ENCODE measurements at regions not wholly inside any gene's neighbourhood (a gene's known extent, or its start where the extent isn't known, plus 50 kb on each side); places are given as distances from the start of the nearest gene placed in this dataset.
A peak's percentile ranks its signal among the peaks of the same experiment; 100 is the strongest.

GRCh38 chr5:38029397-38030065 is 189.7 kb upstream of the GDNF start:
- Histone ChIP-seq H3K4me3 (replicated peaks in 1 of 2; ENCODE audit: low read depth in 1 of 2, low read length in 2 of 2) (no peak overlapping the region), H3K9ac (ENCODE audit: low read length) (no peak overlapping the region), H4K20me1 (ENCODE audit: insufficient read depth) (no peaks in the 10 kb centered on the region), H3K79me2 (ENCODE audit: insufficient read depth, low read length) (no peaks in the 10 kb centered on the region), H3K36me3 (ENCODE audit: control insufficient read depth in 1 of 2, insufficient read depth in 2 of 2, low read length in 2 of 2) (no peaks in the 10 kb centered on the region), H3K27ac (ENCODE audit: low read depth, low read length) (no peak overlapping the region), H2AFZ (ENCODE audit: low read depth, low read length, poor library complexity, severe bottlenecking) (no peak overlapping the region), H3K4me2 (ENCODE audit: low read length) (no peak overlapping the region), H3K27me3 (ENCODE audit: insufficient read depth, low read length) (peaks cover 12% of the 10 kb centered on the region; the same call in 1 of the 2 replicates), H3K9me3 (ENCODE audit: control insufficient read depth in 1 of 2, insufficient read depth in 1 of 2, low read depth in 1 of 2, low read length in 2 of 2) (no peaks in the 10 kb centered on the region), H3K9me2 (ENCODE audit: insufficient read depth) (no peaks in the 10 kb centered on the region), H3K4me1 (ENCODE audit: control insufficient read depth in 1 of 2, insufficient read depth in 2 of 2, low read length in 2 of 2) (no peaks in the 10 kb centered on the region)
- DNase-seq (ENCODE audit: low read depth, low spot score): no peak
- BruUV-seq (replicated peaks): no TSS peak
- POLR2A ChIA-PET: no interaction called here
- no peak for ATAC-seq
- RAD21 ChIA-PET (ENCODE audit: low non-redundant PET in 1 of 2, low total read pairs in 2 of 2, uncharacterized antibody in 2 of 2, unreplicated experiment in 2 of 2): no interaction called here
- TF ChIP-seq RAD21 (IDR thresholded peaks at IDR 0.05; ENCODE audit: low read depth) (no peak), POLR2AphosphoS5 (IDR thresholded peaks at IDR 0.05; ENCODE audit: low read depth, low read length) (no peak), FOSL1 (IDR thresholded peaks at IDR 0.05; ENCODE audit: low read depth) (no peak)
- intact Hi-C loops (cut with micrococcal nuclease): no loop called here
- CTCF ChIA-PET: no interaction called here

- no peaks in the 10 kb centered on the region for H4K20me1 ChIP-seq (ENCODE audit: insufficient read depth)
- peak overlapping the region; percentile 20; the same call in 1 of the 2 replicates for H3K4me2 ChIP-seq (ENCODE audit: low read length)
- no peaks in the 10 kb centered on the region for H3K9me3 ChIP-seq (ENCODE audit: control insufficient read depth in 1 of 2, insufficient read depth in 1 of 2, low read depth in 1 of 2, low read length in 2 of 2)
- ATAC-seq (peak; percentile 63; the same call in 1 of the 2 replicates), DNase-seq (ENCODE audit: low read depth, low spot score) (peak; percentile 10)
- no peaks in the 10 kb centered on the region for H3K9me2 ChIP-seq (ENCODE audit: insufficient read depth)
- CTCF ChIA-PET: interaction anchor here (1.0 kb wide), 1 partner anchor 169 kb away, joined by 3 read pairs; no protein-coding TSS in a partner anchor
- BruUV-seq (replicated peaks): no TSS peak
- no peak overlapping the region for H2AFZ ChIP-seq (ENCODE audit: low read depth, low read length, poor library complexity, severe bottlenecking)
- peaks cover 39% of the 10 kb centered on the region for H3K27me3 ChIP-seq (ENCODE audit: insufficient read depth, low read length)
- POLR2A ChIA-PET: no interaction called here
- intact Hi-C loops (cut with micrococcal nuclease): no loop called here
- H3K4me3 ChIP-seq (replicated peaks in 1 of 2; ENCODE audit: low read depth in 1 of 2, low read length in 2 of 2): no peak overlapping the region
- TF ChIP-seq RAD21 (IDR thresholded peaks at IDR 0.05; ENCODE audit: low read depth) (peak; percentile 28; the same call in 1 of the 2 replicates), ZNF274 (IDR thresholded peaks at IDR 0.05; ENCODE audit: low read depth, low read length) (no peak), SIN3A (IDR thresholded peaks at IDR 0.05; ENCODE audit: low read depth) (no peak), CEBPB (IDR thresholded peaks at IDR 0.05; ENCODE audit: low read depth) (no peak), EZH2 (IDR thresholded peaks at IDR 0.05) (no peak), FOSL1 (IDR thresholded peaks at IDR 0.05; ENCODE audit: low read depth) (no peak)
- TF ChIP-seq, protein P1, sequence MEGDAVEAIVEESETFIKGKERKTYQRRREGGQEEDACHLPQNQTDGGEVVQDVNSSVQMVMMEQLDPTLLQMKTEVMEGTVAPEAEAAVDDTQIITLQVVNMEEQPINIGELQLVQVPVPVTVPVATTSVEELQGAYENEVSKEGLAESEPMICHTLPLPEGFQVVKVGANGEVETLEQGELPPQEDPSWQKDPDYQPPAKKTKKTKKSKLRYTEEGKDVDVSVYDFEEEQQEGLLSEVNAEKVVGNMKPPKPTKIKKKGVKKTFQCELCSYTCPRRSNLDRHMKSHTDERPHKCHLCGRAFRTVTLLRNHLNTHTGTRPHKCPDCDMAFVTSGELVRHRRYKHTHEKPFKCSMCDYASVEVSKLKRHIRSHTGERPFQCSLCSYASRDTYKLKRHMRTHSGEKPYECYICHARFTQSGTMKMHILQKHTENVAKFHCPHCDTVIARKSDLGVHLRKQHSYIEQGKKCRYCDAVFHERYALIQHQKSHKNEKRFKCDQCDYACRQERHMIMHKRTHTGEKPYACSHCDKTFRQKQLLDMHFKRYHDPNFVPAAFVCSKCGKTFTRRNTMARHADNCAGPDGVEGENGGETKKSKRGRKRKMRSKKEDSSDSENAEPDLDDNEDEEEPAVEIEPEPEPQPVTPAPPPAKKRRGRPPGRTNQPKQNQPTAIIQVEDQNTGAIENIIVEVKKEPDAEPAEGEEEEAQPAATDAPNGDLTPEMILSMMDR (IDR thresholded peaks at IDR 0.05 in 2 of 3, conservative IDR thresholded peaks at IDR 0.05 in 1 of 3; ENCODE audit: borderline replicate concordance in 1 of 3, insufficient read depth in 1 of 3, low read depth in 2 of 3, low read length in 2 of 3): peak; percentile 15 to 48 (median 27); a peak in 3 of 6 replicates
- H3K4me1 ChIP-seq (ENCODE audit: control insufficient read depth in 1 of 2, insufficient read depth in 2 of 2, low read length in 2 of 2): no peaks in the 10 kb centered on the region; a peak in 1 of 4 replicates
- H3K36me3 ChIP-seq (ENCODE audit: control insufficient read depth in 1 of 2, insufficient read depth in 2 of 2, low read length in 2 of 2): no peaks in the 10 kb centered on the region
- H3K27ac ChIP-seq (ENCODE audit: low read depth, low read length): no peak overlapping the region
- no peaks in the 10 kb centered on the region for H3K79me2 ChIP-seq (ENCODE audit: insufficient read depth, low read length)
- RAD21 ChIA-PET (ENCODE audit: low non-redundant PET in 1 of 2, low total read pairs in 2 of 2, uncharacterized antibody in 2 of 2, unreplicated experiment in 2 of 2): no interaction called here
- no peak overlapping the region for H3K9ac ChIP-seq (ENCODE audit: low read length)
These were observed 184.0 kb upstream of the GDNF start for GRCh38 chr5:38023799-38024198.
